ENCODE measurements at regions not wholly inside any gene's neighbourhood (a gene's known extent, or its start where the extent isn't known, plus 50 kb on each side); places are given as distances from the start of the nearest gene placed in this dataset.
A peak's percentile ranks its signal among the peaks of the same experiment; 100 is the strongest.

DNA sequence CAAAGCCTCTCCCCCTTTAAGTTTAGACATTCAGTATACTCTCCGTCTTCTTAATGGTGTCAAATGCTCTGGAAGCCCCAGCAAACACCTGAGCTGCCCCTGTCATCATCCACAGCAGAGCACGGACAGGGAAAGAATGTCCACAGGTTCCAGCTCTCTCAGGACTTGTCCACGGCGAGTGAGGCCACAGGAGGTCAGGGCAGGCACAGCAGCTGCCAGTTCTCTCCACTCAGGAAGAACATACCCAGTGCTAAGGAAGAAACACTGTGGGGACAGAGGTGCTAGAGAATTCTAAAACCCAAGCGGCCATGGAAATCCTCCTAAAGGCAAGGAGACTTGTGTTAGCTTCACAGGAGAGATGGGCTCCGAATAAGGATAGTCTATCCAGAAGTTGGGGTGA, 132.0 kb upstream of the SERP2 start:
- TF ChIP-seq, protein P1, sequence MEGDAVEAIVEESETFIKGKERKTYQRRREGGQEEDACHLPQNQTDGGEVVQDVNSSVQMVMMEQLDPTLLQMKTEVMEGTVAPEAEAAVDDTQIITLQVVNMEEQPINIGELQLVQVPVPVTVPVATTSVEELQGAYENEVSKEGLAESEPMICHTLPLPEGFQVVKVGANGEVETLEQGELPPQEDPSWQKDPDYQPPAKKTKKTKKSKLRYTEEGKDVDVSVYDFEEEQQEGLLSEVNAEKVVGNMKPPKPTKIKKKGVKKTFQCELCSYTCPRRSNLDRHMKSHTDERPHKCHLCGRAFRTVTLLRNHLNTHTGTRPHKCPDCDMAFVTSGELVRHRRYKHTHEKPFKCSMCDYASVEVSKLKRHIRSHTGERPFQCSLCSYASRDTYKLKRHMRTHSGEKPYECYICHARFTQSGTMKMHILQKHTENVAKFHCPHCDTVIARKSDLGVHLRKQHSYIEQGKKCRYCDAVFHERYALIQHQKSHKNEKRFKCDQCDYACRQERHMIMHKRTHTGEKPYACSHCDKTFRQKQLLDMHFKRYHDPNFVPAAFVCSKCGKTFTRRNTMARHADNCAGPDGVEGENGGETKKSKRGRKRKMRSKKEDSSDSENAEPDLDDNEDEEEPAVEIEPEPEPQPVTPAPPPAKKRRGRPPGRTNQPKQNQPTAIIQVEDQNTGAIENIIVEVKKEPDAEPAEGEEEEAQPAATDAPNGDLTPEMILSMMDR (conservative IDR thresholded peaks at IDR 0.05): no peak
- Histone ChIP-seq H3K9ac (ENCODE audit: extremely low read depth, low read length, poor library complexity, severe bottlenecking) (no peak overlapping the region), H3K27me3 (ENCODE audit: control insufficient read depth, insufficient read depth, low read length, poor library complexity, severe bottlenecking) (peaks cover 58% of the 10 kb centered on the region), H3K4me3 (ENCODE audit: low read length) (no peak overlapping the region), H3K4me1 (ENCODE audit: control insufficient read depth, insufficient read depth, low read length) (peaks cover 8% of the 10 kb centered on the region), H3K27ac (ENCODE audit: low read depth, low read length) (no peak overlapping the region), H3K9me3 (ENCODE audit: control insufficient read depth, low read length) (no peaks in the 10 kb centered on the region), H3K36me3 (ENCODE audit: control insufficient read depth, insufficient read depth, low read length) (no peaks in the 10 kb centered on the region)
- Mint-ChIP-seq H3K36me3 (ENCODE audit: low read depth) (no peaks in the 10 kb centered on the region), H3K4me3 (no peak overlapping the region), H3K4me1 (peaks cover 16% of the 10 kb centered on the region), H3K27me3 (ENCODE audit: insufficient read depth) (peaks cover 62% of the 10 kb centered on the region), H3K9me3 (no peaks in the 10 kb centered on the region), H3K27ac (no peak overlapping the region)
- 96 to 97% methylated on average over 4 to 6 of the region's 6 CpGs for WGBS, 2 experiments (ENCODE audit: insufficient coverage in 1 of 2, insufficient read length in 1 of 2)
- no peak for DNase-seq

DNA sequence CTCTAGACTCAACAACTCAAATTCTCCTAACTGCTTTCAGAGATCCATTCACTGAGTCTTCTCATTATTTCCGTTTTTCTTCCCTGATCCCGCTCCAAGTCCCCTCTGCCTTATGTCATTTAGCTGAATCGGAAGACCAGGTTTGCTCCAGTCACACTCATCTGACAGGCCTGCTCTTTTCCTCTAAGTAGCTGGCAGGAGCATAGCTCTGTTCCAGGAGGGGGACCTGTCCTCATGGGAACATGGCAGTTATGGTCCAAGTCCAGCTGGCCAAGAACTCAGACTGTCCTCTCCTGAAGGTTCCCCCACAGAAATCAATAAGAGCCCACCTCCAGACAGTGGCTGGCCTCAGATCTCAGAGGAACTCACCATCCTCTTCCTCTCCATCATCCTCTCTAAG, 130.9 kb upstream of the SERP2 start:
- DNase-seq: no peak
- Mint-ChIP-seq H3K4me1 (peaks cover 15% of the 10 kb centered on the region), H3K27ac (no peak overlapping the region), H3K27me3 (ENCODE audit: insufficient read depth) (peaks cover 51% of the 10 kb centered on the region), H3K9me3 (no peaks in the 10 kb centered on the region), H3K4me3 (no peak overlapping the region), H3K36me3 (ENCODE audit: low read depth) (no peaks in the 10 kb centered on the region)
- H3K27ac ChIP-seq (ENCODE audit: low read depth, low read length): no peak overlapping the region
- no peaks in the 10 kb centered on the region for H3K36me3 ChIP-seq (ENCODE audit: control insufficient read depth, insufficient read depth, low read length)
- H3K4me1 ChIP-seq (ENCODE audit: control insufficient read depth, insufficient read depth, low read length): peaks cover 8% of the 10 kb centered on the region
- H3K9me3 ChIP-seq (ENCODE audit: control insufficient read depth, low read length): no peaks in the 10 kb centered on the region
- TF ChIP-seq, protein P1 (conservative IDR thresholded peaks at IDR 0.05): no peak
- H3K9ac ChIP-seq (ENCODE audit: extremely low read depth, low read length, poor library complexity, severe bottlenecking): no peak overlapping the region
- H3K27me3 ChIP-seq (ENCODE audit: control insufficient read depth, insufficient read depth, low read length, poor library complexity, severe bottlenecking): peaks cover 47% of the 10 kb centered on the region
- no peak overlapping the region for H3K4me3 ChIP-seq (ENCODE audit: low read length)
- 95 to 100% methylated on average over 3 of the region's 3 CpGs for WGBS, 2 experiments (ENCODE audit: insufficient coverage in 1 of 2, insufficient read length in 1 of 2)

- 46 to 62% methylated on average over 5 to 11 of the region's 11 CpGs for WGBS, 2 experiments (ENCODE audit: insufficient coverage in 1 of 2, insufficient read length in 1 of 2)
- H3K27me3 ChIP-seq (ENCODE audit: control insufficient read depth, insufficient read depth, low read length, poor library complexity, severe bottlenecking): peaks cover 41% of the 10 kb centered on the region
- DNase-seq: peak; percentile 92
- no peaks in the 10 kb centered on the region for H3K9me3 ChIP-seq (ENCODE audit: control insufficient read depth, low read length)
- H3K9ac ChIP-seq (ENCODE audit: extremely low read depth, low read length, poor library complexity, severe bottlenecking): no peak overlapping the region
- H3K4me1 ChIP-seq (ENCODE audit: control insufficient read depth, insufficient read depth, low read length): peaks cover 11% of the 10 kb centered on the region
- peaks cover 20% of the 10 kb centered on the region for H3K4me1 Mint-ChIP-seq
- H3K4me3 Mint-ChIP-seq: no peak overlapping the region
- no peak overlapping the region for H3K27ac ChIP-seq (ENCODE audit: low read depth, low read length)
- H3K27ac Mint-ChIP-seq: no peak overlapping the region
- H3K36me3 ChIP-seq (ENCODE audit: control insufficient read depth, insufficient read depth, low read length): no peaks in the 10 kb centered on the region
- no peaks in the 10 kb centered on the region for H3K9me3 Mint-ChIP-seq
- TF ChIP-seq, protein P1 (conservative IDR thresholded peaks at IDR 0.05): peak; percentile 90
- peaks cover 45% of the 10 kb centered on the region for H3K27me3 Mint-ChIP-seq (ENCODE audit: insufficient read depth)
- no peaks in the 10 kb centered on the region for H3K36me3 Mint-ChIP-seq (ENCODE audit: low read depth)
- no peak overlapping the region for H3K4me3 ChIP-seq (ENCODE audit: low read length)
These were observed 130.3 kb upstream of the SERP2 start for GRCh38 chr13:44243198-44243857.

Data from endodermal cell (in vitro differentiated cells).